ENCODE measurements at regions not wholly inside any gene's neighbourhood (a gene's known extent, or its start where the extent isn't known, plus 50 kb on each side); places are given as distances from the start of the nearest gene placed in this dataset.

DNA sequence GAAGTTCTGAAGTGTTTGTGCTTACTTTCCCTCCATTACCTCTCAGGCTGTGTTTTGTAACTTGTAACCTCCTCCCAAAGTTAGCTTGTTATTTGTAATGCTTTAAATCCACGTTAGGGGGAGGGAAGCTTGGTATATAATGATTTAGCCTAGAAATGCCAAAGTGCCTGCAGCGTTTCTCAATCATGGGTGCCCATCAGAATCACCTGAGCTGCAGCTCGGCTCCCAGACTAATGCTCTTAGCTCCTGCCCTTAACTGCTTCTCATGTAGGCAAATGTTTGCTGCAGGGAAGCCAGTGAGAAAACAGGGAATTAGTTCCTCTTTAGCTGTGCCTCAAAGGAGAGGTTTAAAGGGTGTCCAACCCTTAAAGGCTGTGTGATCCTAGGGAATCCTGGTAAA, 219.2 kb upstream of the NAALADL2 start:
- TF ChIP-seq YY1 (IDR thresholded peaks at IDR 0.05; ENCODE audit: insufficient read depth, insufficient read length) = no peak
- TF ChIP-seq ZNF274 (IDR thresholded peaks at IDR 0.05; ENCODE audit: low read depth, low read length) = no peak

Measured in NT2/D1 (cell line).